ENCODE measurements at regions not wholly inside any gene's neighbourhood (a gene's known extent, or its start where the extent isn't known, plus 50 kb on each side); places are given as distances from the start of the nearest gene placed in this dataset.
A peak's percentile ranks its signal among the peaks of the same experiment; 100 is the strongest.

GRCh38 chr10:78333362-78334143, 299.9 kb downstream of the RPS24 start:
- H3K9me3 ChIP-seq = no peaks in the 10 kb centered on the region
- no peak for ATAC-seq
- no peaks in the 10 kb centered on the region for H3K36me3 ChIP-seq
- in situ Hi-C loops (cut with MboI; ENCODE audit: low sequenced_read_pairs in 4 of 4) = loop anchor here in 1 of 4 donors (25.0 kb wide), 1 partner anchor 271 kb away; no protein-coding TSS in a partner anchor
- peaks cover 17 to 18% of the 10 kb centered on the region in 2 donors for H3K4me1 ChIP-seq
- TF ChIP-seq CTCF (IDR thresholded peaks at IDR 0.05 in 4 of 5, conservative IDR thresholded peaks at IDR 0.05 in 1 of 5) = no peak
- no peak for TF ChIP-seq POLR2A (IDR thresholded peaks at IDR 0.05)
- H3K27me3 ChIP-seq = no peaks in the 10 kb centered on the region
- no peak overlapping the region for H3K4me3 ChIP-seq
- H3K27ac ChIP-seq = no peak overlapping the region
- DNase-seq = no peak
- intact Hi-C loops (cut with DNase I; ENCODE audit: low total_unique reads) = no loop called here

GRCh38 chr10:78335371-78335690, 301.7 kb downstream of the RPS24 start:
- intact Hi-C loops (cut with DNase I; ENCODE audit: low total_unique reads) = no loop called here
- H3K27ac ChIP-seq = no peak overlapping the region
- H3K4me3 ChIP-seq = no peak overlapping the region
- H3K36me3 ChIP-seq = no peaks in the 10 kb centered on the region
- peaks cover 22 to 25% of the 10 kb centered on the region in 2 donors for H3K4me1 ChIP-seq
- in situ Hi-C loops (cut with MboI; ENCODE audit: low sequenced_read_pairs in 4 of 4) = loop anchor here in 1 of 4 donors (25.0 kb wide), 1 partner anchor 273 kb away; no protein-coding TSS in a partner anchor
- no peaks in the 10 kb centered on the region for H3K9me3 ChIP-seq
- ATAC-seq (no peak), DNase-seq (no peak)
- no peak for TF ChIP-seq POLR2A (IDR thresholded peaks at IDR 0.05)
- no peak for TF ChIP-seq CTCF (IDR thresholded peaks at IDR 0.05 in 4 of 5, conservative IDR thresholded peaks at IDR 0.05 in 1 of 5)
- H3K27me3 ChIP-seq = no peaks in the 10 kb centered on the region

- H3K4me3 ChIP-seq = no peak overlapping the region
- in situ Hi-C loops (cut with MboI; ENCODE audit: low sequenced_read_pairs in 4 of 4) = loop anchor here in 1 of 4 donors (25.0 kb wide), 1 partner anchor 274 kb away; no protein-coding TSS in a partner anchor
- H3K27ac ChIP-seq = no peak overlapping the region
- H3K27me3 ChIP-seq = no peaks in the 10 kb centered on the region
- DNase-seq = no peak
- H3K4me1 ChIP-seq = peaks cover 22 to 25% of the 10 kb centered on the region in 2 donors
- TF ChIP-seq CTCF (IDR thresholded peaks at IDR 0.05 in 4 of 5, conservative IDR thresholded peaks at IDR 0.05 in 1 of 5) = no peak
- TF ChIP-seq POLR2A (IDR thresholded peaks at IDR 0.05) = no peak
- no peaks in the 10 kb centered on the region for H3K36me3 ChIP-seq
- no peaks in the 10 kb centered on the region for H3K9me3 ChIP-seq
- intact Hi-C loops (cut with DNase I; ENCODE audit: low total_unique reads) = no loop called here
- peak; percentile 37 to 47 for ATAC-seq
Measured at GRCh38 chr10:78335691-78336401, 302.2 kb downstream of the RPS24 start.

- no peak overlapping the region for H3K27ac ChIP-seq
Measured at GRCh38 chr10:78336402-78336791, 302.7 kb downstream of the RPS24 start.

More at GRCh38 chr10:78336402-78336791, 302.7 kb downstream of the RPS24 start:
- Histone ChIP-seq H3K4me1 (peaks cover 22 to 25% of the 10 kb centered on the region in 2 donors), H3K36me3 (no peaks in the 10 kb centered on the region), H3K27me3 (no peaks in the 10 kb centered on the region), H3K9me3 (no peaks in the 10 kb centered on the region), H3K4me3 (no peak overlapping the region)
- ATAC-seq = no peak
- intact Hi-C loops (cut with DNase I; ENCODE audit: low total_unique reads) = no loop called here
- no peak for DNase-seq
- TF ChIP-seq POLR2A (IDR thresholded peaks at IDR 0.05) = no peak
- no peak for TF ChIP-seq CTCF (IDR thresholded peaks at IDR 0.05 in 4 of 5, conservative IDR thresholded peaks at IDR 0.05 in 1 of 5)
- in situ Hi-C loops (cut with MboI; ENCODE audit: low sequenced_read_pairs in 4 of 4) = loop anchor here in 1 of 4 donors (25.0 kb wide), 1 partner anchor 274 kb away; no protein-coding TSS in a partner anchor

All from gastrocnemius medialis (tissue), 4 donors.